ENCODE measurements at regions not wholly inside any gene's neighbourhood (a gene's known extent, or its start where the extent isn't known, plus 50 kb on each side); places are given as distances from the start of the nearest gene placed in this dataset.

DNA sequence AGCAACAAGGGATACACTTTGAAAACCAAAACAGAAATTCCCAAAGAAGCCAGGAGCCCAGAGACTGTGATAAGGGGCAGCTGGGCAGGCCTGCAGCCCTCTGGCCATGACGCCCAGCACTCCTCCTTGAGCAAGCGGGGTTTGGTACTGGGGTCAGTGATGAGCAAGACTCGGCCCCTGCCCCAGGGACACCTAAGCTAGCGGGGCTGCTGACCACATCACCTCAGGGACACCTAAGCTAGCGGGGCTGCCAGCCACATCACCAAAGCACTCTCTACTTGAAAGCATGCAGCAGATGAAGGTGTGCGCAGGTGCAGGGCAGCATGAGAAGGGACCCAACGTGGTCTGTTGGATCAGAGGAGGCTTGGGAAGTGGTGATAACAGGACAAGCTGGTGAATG lies 108.0 kb upstream of the PPP2R2D start:
- Mint-ChIP-seq H3K27ac (ENCODE audit: unreplicated experiment) (no peak overlapping the region), H3K27me3 (ENCODE audit: unreplicated experiment) (no peaks in the 10 kb centered on the region), H3K9me3 (ENCODE audit: unreplicated experiment) (peaks cover 7% of the 10 kb centered on the region), H3K36me3 (ENCODE audit: unreplicated experiment) (no peaks in the 10 kb centered on the region), H3K4me1 (ENCODE audit: unreplicated experiment) (no peaks in the 10 kb centered on the region), H3K4me3 (ENCODE audit: unreplicated experiment) (no peak overlapping the region)
- peak; percentile 80 for DNase-seq (ENCODE audit: extremely low spot score, unreplicated experiment)
- TF ChIP-seq, protein P1, sequence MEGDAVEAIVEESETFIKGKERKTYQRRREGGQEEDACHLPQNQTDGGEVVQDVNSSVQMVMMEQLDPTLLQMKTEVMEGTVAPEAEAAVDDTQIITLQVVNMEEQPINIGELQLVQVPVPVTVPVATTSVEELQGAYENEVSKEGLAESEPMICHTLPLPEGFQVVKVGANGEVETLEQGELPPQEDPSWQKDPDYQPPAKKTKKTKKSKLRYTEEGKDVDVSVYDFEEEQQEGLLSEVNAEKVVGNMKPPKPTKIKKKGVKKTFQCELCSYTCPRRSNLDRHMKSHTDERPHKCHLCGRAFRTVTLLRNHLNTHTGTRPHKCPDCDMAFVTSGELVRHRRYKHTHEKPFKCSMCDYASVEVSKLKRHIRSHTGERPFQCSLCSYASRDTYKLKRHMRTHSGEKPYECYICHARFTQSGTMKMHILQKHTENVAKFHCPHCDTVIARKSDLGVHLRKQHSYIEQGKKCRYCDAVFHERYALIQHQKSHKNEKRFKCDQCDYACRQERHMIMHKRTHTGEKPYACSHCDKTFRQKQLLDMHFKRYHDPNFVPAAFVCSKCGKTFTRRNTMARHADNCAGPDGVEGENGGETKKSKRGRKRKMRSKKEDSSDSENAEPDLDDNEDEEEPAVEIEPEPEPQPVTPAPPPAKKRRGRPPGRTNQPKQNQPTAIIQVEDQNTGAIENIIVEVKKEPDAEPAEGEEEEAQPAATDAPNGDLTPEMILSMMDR (IDR thresholded peaks at IDR 0.05), result no peak

DNA sequence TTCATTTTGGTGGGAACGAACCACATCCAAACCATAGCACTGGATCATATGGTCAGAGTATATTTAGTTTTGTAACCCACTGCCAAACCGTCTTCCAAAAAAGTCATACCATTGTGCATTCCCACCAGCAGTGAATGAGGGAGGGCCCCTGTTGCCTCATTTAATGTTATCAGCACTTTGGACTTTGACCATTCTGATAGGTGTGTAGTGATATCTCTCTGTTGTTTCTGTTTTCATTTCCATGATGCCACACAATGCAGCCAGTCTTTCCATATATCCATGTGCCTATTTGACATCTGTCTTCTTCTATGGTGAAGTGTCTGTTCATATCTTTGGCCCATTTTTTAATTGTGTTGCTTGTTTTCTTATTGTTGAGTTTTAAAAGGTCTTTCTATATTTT lies 105.0 kb upstream of the PPP2R2D start:
- DNase-seq (ENCODE audit: extremely low spot score, unreplicated experiment), result peak; percentile 11
- TF ChIP-seq, protein P1 (IDR thresholded peaks at IDR 0.05), result no peak
- no peak overlapping the region for H3K4me3 Mint-ChIP-seq (ENCODE audit: unreplicated experiment)
- no peak overlapping the region for H3K27ac Mint-ChIP-seq (ENCODE audit: unreplicated experiment)
- H3K9me3 Mint-ChIP-seq (ENCODE audit: unreplicated experiment), result peaks cover 25% of the 10 kb centered on the region
- no peaks in the 10 kb centered on the region for H3K27me3 Mint-ChIP-seq (ENCODE audit: unreplicated experiment)
- no peaks in the 10 kb centered on the region for H3K36me3 Mint-ChIP-seq (ENCODE audit: unreplicated experiment)
- no peaks in the 10 kb centered on the region for H3K4me1 Mint-ChIP-seq (ENCODE audit: unreplicated experiment)

GRCh38 chr10:131797626-131798025 lies 103.2 kb upstream of the PPP2R2D start:
- H3K4me1 Mint-ChIP-seq (ENCODE audit: unreplicated experiment), result no peaks in the 10 kb centered on the region
- peaks cover 36% of the 10 kb centered on the region for H3K9me3 Mint-ChIP-seq (ENCODE audit: unreplicated experiment)
- no peaks in the 10 kb centered on the region for H3K27me3 Mint-ChIP-seq (ENCODE audit: unreplicated experiment)

DNA sequence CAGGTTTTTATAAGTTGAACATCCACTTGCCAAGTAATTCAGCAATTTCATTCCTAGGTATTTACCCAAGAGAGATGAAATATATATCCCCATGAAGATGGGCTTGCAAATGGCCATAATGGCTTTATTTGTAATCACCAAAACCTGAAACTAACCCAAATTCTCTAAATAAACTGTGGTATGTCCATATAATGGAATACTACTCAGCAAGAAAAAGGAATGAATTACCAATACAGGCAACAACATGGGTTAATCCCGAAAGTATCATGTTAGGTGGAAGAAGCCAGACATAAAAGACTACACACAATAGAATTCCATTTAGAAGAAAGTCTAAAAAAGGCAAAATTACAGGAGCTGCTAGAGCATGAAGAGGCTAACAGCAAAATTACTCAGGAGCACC lies 101.4 kb upstream of the PPP2R2D start:
- TF ChIP-seq, protein P1 (IDR thresholded peaks at IDR 0.05), result no peak
- Mint-ChIP-seq H3K27me3 (ENCODE audit: unreplicated experiment) (no peaks in the 10 kb centered on the region), H3K9me3 (ENCODE audit: unreplicated experiment) (peaks cover 36% of the 10 kb centered on the region), H3K4me1 (ENCODE audit: unreplicated experiment) (no peaks in the 10 kb centered on the region), H3K27ac (ENCODE audit: unreplicated experiment) (no peak overlapping the region), H3K36me3 (ENCODE audit: unreplicated experiment) (no peaks in the 10 kb centered on the region), H3K4me3 (ENCODE audit: unreplicated experiment) (no peak overlapping the region)
- DNase-seq (ENCODE audit: extremely low spot score, unreplicated experiment), result no peak

More at GRCh38 chr10:131797626-131798025, 103.2 kb upstream of the PPP2R2D start:
- DNase-seq (ENCODE audit: extremely low spot score, unreplicated experiment), result peak; percentile 59
- Mint-ChIP-seq H3K27ac (ENCODE audit: unreplicated experiment) (no peak overlapping the region), H3K4me3 (ENCODE audit: unreplicated experiment) (no peak overlapping the region), H3K36me3 (ENCODE audit: unreplicated experiment) (no peaks in the 10 kb centered on the region)
- TF ChIP-seq, protein P1 (IDR thresholded peaks at IDR 0.05), result no peak

- H3K9me3 Mint-ChIP-seq (ENCODE audit: unreplicated experiment), result peaks cover 29% of the 10 kb centered on the region
- H3K27me3 Mint-ChIP-seq (ENCODE audit: unreplicated experiment), result no peaks in the 10 kb centered on the region
- no peaks in the 10 kb centered on the region for H3K36me3 Mint-ChIP-seq (ENCODE audit: unreplicated experiment)
- H3K4me1 Mint-ChIP-seq (ENCODE audit: unreplicated experiment), result no peaks in the 10 kb centered on the region
- TF ChIP-seq, protein P1 (IDR thresholded peaks at IDR 0.05), result no peak
- H3K27ac Mint-ChIP-seq (ENCODE audit: unreplicated experiment), result no peak overlapping the region
- no peak overlapping the region for H3K4me3 Mint-ChIP-seq (ENCODE audit: unreplicated experiment)
- peak; percentile 69 for DNase-seq (ENCODE audit: extremely low spot score, unreplicated experiment)
These were observed 98.5 kb upstream of the PPP2R2D start for GRCh38 chr10:131802156-131802915.

All from osteocyte (in vitro differentiated cells).